Lung (tissue), 11 donors: ENCODE measurements at regions not wholly inside any gene's neighbourhood (a gene's known extent, or its start where the extent isn't known, plus 50 kb on each side); places are given as distances from the start of the nearest gene placed in this dataset.
A peak's percentile ranks its signal among the peaks of the same experiment; 100 is the strongest.

Source experiments
- ATAC-seq: fragments of 200-7000 bp; cut with Tn5 transposase; one replicate; pipeline ENCODE4 v1.9.1; 2020; ENCODE audit warnings: moderate number of reproducible peaks; ENCODE audit not compliant: insufficient read depth, low FRiP score
- DNase-seq, 3 donors: peaks; one replicate each; pipeline ENCODE4 v3.0.0-alpha.2; 2013 to 2017
- H3K27ac ChIP-seq, 2 donors: one replicate each; pipeline ENCODE4 v1.5.1; 2013; ENCODE audit warnings: mild to moderate bottlenecking in 2 of 2, moderate library complexity in 2 of 2, control low read depth in 1 of 2, inconsistent platforms in 1 of 2, low read depth in 1 of 2, low read length in 1 of 2
- H3K27me3 ChIP-seq, 3 donors: one replicate each; pipeline ENCODE4 v1.5.1; 2013; ENCODE audit warnings: low read length in 2 of 3; ENCODE audit not compliant: control insufficient read depth in 3 of 3, insufficient read depth in 3 of 3
- H3K36me3 ChIP-seq, 4 donors: one replicate each; pipeline ENCODE4 v1.5.1; 2013; ENCODE audit warnings: low read length in 4 of 4, mild to moderate bottlenecking in 1 of 4, moderate library complexity in 1 of 4; ENCODE audit not compliant: control insufficient read depth in 4 of 4, insufficient read depth in 4 of 4
- H3K4me1 ChIP-seq, 5 donors: one replicate each; pipeline ENCODE4 v1.5.1; 2013; ENCODE audit warnings: low read length in 5 of 5, mild to moderate bottlenecking in 2 of 5, moderate library complexity in 1 of 5; ENCODE audit not compliant: control insufficient read depth in 5 of 5, insufficient read depth in 5 of 5
- H3K4me3 ChIP-seq: one replicate; pipeline ENCODE4 v1.5.1; 2013; ENCODE audit warnings: mild to moderate bottlenecking, control low read depth, moderate library complexity
- H3K9ac ChIP-seq, 2 donors: one replicate each; pipeline ENCODE4 v1.5.1; 2013; ENCODE audit warnings: low read length in 2 of 2, control low read depth in 1 of 2; ENCODE audit not compliant: insufficient read depth in 1 of 2
- H3K9me3 ChIP-seq, 4 donors: one replicate each; pipeline ENCODE4 v1.5.1; 2013; ENCODE audit warnings: low read length in 3 of 4, mild to moderate bottlenecking in 1 of 4, moderate library complexity in 1 of 4; ENCODE audit not compliant: control insufficient read depth in 4 of 4, insufficient read depth in 3 of 4
- WGBS, 2 donors: extraction: QIAGEN DNeasy Blood & Tissue Kit; methylation state at CpG; one replicate each; pipeline ENCODE4 v1.1.7; 2013; 5-methylcytosine and 5-hydroxymethylcytosine counted together
- TF ChIP-seq, protein P1 (sequence below): IDR thresholded peaks from 2 replicates; pipeline ENCODE4 v1.5.1; 2012; ENCODE audit warnings: mild to moderate bottlenecking; ENCODE audit errors: control extremely low read depth, extremely low read depth
- donor health status: control.
- donor health status: control.
- donor health status: Bipolar disorder and iron deficiency.
- donor health status: healthy.
- donor health status: DM: yes; HTN: yes; CAD: no.

DNA sequence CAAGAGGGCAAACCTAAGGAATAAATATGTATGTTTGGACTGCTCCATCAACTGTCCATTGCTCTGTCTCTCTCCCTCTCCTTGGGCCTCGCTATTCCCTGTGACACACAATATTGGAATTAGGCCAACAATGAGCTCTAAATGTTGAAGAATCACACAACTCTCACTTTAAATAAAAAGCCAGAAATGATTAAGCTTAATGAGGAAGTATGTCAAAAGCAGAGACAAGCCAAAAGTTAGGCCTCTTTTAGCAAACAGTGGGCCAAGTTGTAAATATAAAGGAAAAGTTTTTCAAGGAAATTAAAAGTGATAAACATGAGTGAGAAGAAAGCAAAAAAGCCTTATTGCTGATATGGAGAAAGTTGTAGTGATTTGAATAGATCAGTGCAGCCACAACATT lies 141.0 kb downstream of the VGLL3 start:
- DNase-seq (peak in 2 of 3 donors; percentile 63 to 75), ATAC-seq (no peak)
- TF ChIP-seq, protein P1, sequence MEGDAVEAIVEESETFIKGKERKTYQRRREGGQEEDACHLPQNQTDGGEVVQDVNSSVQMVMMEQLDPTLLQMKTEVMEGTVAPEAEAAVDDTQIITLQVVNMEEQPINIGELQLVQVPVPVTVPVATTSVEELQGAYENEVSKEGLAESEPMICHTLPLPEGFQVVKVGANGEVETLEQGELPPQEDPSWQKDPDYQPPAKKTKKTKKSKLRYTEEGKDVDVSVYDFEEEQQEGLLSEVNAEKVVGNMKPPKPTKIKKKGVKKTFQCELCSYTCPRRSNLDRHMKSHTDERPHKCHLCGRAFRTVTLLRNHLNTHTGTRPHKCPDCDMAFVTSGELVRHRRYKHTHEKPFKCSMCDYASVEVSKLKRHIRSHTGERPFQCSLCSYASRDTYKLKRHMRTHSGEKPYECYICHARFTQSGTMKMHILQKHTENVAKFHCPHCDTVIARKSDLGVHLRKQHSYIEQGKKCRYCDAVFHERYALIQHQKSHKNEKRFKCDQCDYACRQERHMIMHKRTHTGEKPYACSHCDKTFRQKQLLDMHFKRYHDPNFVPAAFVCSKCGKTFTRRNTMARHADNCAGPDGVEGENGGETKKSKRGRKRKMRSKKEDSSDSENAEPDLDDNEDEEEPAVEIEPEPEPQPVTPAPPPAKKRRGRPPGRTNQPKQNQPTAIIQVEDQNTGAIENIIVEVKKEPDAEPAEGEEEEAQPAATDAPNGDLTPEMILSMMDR: no peak
- 50 to 74% methylated on average over 1 of the region's 1 CpG for WGBS, 2 donors
- Histone ChIP-seq H3K4me3 (no peak overlapping the region), H3K27ac (no peak overlapping the region), H3K9ac (no peak overlapping the region), H3K27me3 (no peaks in the 10 kb centered on the region), H3K4me1 (no peaks in the 10 kb centered on the region), H3K9me3 (peaks cover 0 to 2% (median 0%) of the 10 kb centered on the region in 4 donors), H3K36me3 (no peaks in the 10 kb centered on the region)

DNA sequence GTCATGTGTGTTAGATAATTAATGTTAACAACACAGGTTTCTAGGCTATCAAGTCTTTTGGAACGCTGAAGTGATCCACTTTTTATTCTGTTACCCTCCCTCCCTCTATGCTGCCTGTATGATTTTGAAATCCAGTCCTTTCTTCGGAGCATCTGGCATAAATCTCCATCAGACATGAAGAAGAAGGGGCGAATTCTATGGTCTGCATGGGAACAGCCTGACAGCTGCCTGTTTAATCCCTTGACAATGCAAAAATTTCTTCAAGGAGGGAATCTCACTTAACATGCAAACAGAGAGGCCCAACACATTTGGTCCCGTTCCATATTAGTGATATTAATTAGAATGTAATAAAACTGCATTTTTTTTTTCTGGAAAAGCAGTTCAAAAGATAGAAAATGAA lies 145.2 kb downstream of the VGLL3 start:
- Histone ChIP-seq H3K4me3 (no peak overlapping the region), H3K9ac (peak overlapping the region in 1 of 2 donors; percentile 67), H3K27me3 (no peaks in the 10 kb centered on the region), H3K27ac (no peak overlapping the region), H3K4me1 (no peaks in the 10 kb centered on the region), H3K9me3 (peaks cover 0 to 2% (median 0%) of the 10 kb centered on the region in 4 donors), H3K36me3 (no peaks in the 10 kb centered on the region)
- WGBS, 2 donors: 62 to 73% methylated on average over 4 of the region's 4 CpGs
- no peak for ATAC-seq
- TF ChIP-seq, protein P1: no peak
- DNase-seq: peak in 1 of 3 donors; percentile 28

DNA sequence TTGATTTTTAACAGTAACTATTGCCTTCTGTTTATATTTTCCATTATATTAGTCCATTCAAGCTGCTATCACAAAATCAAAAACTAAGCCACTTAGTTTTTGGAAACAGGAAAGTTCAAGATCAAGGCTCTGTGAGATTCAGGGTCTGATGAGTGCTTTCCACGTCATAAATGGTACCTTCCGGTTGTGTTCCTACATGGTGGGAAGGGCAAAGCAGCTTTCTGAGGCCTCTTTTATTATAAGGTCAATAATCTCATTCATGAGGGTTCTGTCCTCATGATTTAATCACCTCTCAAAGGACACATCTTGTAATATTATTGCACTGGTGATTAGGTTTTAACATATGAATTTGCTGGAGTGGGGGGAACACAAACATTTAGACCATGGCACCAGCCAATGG lies 152.0 kb downstream of the VGLL3 start:
- no peaks in the 10 kb centered on the region for H3K27me3 ChIP-seq
- no peak for ATAC-seq

More for the DNA sequence above, 152.0 kb downstream of the VGLL3 start:
- Histone ChIP-seq H3K9me3 (no peaks in the 10 kb centered on the region), H3K27ac (no peak overlapping the region), H3K9ac (no peak overlapping the region), H3K4me3 (no peak overlapping the region), H3K4me1 (no peaks in the 10 kb centered on the region), H3K36me3 (no peaks in the 10 kb centered on the region)
- DNase-seq: no peak
- TF ChIP-seq, protein P1: no peak
- WGBS, 2 donors: 81 to 91% methylated on average over 2 of the region's 2 CpGs
